Fibroblast of mammary gland (primary cell): ENCODE measurements at regions not wholly inside any gene's neighbourhood (a gene's known extent, or its start where the extent isn't known, plus 50 kb on each side); places are given as distances from the start of the nearest gene placed in this dataset.

ENCODE experiments used
- DNase-seq: peaks from one replicate; pipeline ENCODE4 v3.0.0-alpha.2; 2010; ENCODE audit warnings: low read depth
- H3K4me3 ChIP-seq: 2 replicates; pipeline ENCODE4 v1.5.1; 2011; ENCODE audit warnings: low read depth, mild to moderate bottlenecking, low read length, moderate library complexity; ENCODE audit not compliant: control insufficient read depth
- TF ChIP-seq, protein P1 (sequence below): conservative IDR thresholded peaks from 2 replicates; pipeline ENCODE4 v1.5.1; 2011; ENCODE audit warnings: low read depth, low read length, inconsistent platforms; ENCODE audit not compliant: control insufficient read depth, insufficient read depth

- peak; percentile 78 for DNase-seq
- no peak overlapping the region for H3K4me3 ChIP-seq
- TF ChIP-seq, protein P1, sequence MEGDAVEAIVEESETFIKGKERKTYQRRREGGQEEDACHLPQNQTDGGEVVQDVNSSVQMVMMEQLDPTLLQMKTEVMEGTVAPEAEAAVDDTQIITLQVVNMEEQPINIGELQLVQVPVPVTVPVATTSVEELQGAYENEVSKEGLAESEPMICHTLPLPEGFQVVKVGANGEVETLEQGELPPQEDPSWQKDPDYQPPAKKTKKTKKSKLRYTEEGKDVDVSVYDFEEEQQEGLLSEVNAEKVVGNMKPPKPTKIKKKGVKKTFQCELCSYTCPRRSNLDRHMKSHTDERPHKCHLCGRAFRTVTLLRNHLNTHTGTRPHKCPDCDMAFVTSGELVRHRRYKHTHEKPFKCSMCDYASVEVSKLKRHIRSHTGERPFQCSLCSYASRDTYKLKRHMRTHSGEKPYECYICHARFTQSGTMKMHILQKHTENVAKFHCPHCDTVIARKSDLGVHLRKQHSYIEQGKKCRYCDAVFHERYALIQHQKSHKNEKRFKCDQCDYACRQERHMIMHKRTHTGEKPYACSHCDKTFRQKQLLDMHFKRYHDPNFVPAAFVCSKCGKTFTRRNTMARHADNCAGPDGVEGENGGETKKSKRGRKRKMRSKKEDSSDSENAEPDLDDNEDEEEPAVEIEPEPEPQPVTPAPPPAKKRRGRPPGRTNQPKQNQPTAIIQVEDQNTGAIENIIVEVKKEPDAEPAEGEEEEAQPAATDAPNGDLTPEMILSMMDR: no peak
Measured at GRCh38 chr21:28439251-28439650, 553.4 kb downstream of the LTN1 start.

- TF ChIP-seq, protein P1: no peak
- H3K4me3 ChIP-seq: no peak overlapping the region
- no peak for DNase-seq
Measured at GRCh38 chr21:28437061-28437460, 555.6 kb downstream of the LTN1 start.

DNA sequence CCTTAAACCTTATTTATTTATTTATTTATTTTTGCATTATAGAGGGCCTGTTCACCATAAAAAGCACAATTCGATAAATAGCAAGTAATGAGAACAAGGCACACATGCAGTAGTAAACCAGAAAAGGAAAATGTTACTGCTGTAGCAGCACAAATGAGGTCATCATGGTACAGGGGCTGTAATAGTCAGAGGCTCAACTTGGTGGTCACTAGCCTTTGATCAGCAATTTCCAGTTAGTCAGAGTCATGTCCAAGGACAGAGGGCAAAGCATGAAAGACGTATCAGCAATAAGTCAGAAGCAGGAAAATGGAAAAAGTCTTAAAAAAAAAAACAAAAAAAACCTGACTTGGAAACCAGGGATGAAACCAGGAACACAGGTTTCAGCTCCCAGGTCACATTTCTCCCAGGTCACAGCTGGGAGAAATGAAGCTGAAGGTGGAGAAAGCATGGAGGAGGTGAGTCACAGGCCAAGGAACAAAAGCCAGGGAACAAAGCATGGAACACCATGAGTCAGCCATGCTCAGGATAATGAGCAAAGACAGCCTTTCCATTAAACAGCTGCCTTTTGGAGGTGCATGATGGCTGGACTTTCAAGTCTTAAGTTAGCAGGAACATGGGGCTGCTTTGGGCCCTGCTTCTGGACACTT, 556.3 kb downstream of the LTN1 start:
- TF ChIP-seq, protein P1: no peak
- peak; percentile 96 for DNase-seq

DNA sequence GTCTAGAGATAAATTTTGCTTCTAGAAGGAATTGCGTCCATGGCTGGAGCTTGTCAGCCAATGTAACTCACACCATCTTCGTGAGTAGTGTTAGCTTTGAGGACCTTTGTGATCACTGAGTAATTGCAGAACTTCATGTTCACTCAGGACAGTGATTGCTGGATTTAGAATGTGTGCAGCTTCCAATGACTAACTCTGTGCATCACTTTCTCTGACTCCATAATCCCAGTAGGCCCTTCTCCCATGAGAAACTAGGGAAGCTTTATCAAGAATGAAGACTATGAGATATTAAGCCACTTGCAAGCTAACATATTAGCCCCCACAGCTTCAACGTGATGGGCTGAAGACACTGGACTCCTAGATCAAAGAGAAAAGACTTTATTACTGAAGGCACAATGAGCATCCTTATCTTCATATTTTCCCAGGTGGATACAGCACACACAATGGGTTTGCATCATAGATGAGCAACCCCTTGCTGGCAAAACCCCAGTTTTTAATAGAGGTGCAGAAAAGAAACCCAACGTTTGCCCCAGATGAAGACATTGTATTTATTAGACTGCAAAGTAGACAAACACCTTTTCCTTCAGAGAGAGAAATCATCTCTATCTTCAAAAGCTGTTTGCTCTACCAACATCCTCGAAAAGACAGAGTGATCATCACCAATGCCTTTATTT, 561.0 kb downstream of the LTN1 start:
- TF ChIP-seq, protein P1: no peak
- no peak overlapping the region for H3K4me3 ChIP-seq
- DNase-seq: peak; percentile 91

More for the DNA sequence above, 556.3 kb downstream of the LTN1 start:
- no peak overlapping the region for H3K4me3 ChIP-seq

DNA sequence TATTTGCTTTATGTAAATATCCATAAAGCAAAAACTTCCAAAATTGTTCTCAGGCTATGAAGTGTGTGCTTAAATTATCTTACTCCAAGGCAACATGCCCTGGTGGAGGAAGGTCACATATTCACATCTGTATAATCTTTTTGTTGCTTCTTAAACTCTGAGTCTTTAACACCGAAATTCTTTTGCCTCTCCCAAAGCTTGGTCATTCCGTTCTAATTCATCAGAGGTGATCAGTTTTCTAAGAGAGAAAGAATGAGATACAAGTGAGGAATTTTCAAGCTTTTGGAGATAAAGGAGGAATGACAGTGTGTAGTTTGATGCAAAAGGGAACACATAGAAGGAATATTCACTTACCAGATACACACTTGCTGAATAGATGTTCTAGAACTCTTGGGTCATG, 561.7 kb downstream of the LTN1 start:
- H3K4me3 ChIP-seq: no peak overlapping the region
- DNase-seq: no peak
- TF ChIP-seq, protein P1: no peak

DNA sequence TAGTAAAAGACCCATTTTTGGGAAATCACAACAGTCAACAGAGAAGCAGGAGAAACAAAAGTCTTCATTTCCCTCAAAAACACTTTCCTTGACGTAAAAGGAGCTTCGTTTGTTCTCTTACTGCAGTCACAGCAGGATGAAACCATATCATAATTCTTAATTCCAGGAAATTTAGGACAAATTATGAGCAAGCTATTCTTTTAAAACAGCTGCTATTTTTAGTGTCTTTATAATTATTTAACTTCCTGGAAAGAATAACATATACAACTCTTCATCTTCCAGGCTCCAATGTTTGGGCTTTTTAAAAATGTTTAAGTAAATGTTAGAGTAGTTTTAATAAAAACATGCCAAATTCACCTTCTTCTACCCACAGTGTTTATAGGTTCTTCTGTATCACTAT, 563.5 kb downstream of the LTN1 start:
- TF ChIP-seq, protein P1: no peak
- H3K4me3 ChIP-seq: no peak overlapping the region

More for the DNA sequence above, 563.5 kb downstream of the LTN1 start:
- DNase-seq: no peak
